GM19395 (cell line): ENCODE measurements at regions not wholly inside any gene's neighbourhood (a gene's known extent, or its start where the extent isn't known, plus 50 kb on each side); places are given as distances from the start of the nearest gene placed in this dataset.
A peak's percentile ranks its signal among the peaks of the same experiment; 100 is the strongest.
"Not testable (repeated sequence)": the region's sequence is repeated elsewhere in the genome, so short reads cannot be mapped to it uniquely, and the experiment has no call there.

ENCODE experiments used
- ATAC-seq: cut with Tn5 transposase; IDR thresholded peaks from one replicate; pipeline ENCODE4 v1.9.1; 2021; ENCODE audit warnings: mild to moderate bottlenecking, moderate library complexity; ENCODE audit not compliant: unreplicated experiment

DNA sequence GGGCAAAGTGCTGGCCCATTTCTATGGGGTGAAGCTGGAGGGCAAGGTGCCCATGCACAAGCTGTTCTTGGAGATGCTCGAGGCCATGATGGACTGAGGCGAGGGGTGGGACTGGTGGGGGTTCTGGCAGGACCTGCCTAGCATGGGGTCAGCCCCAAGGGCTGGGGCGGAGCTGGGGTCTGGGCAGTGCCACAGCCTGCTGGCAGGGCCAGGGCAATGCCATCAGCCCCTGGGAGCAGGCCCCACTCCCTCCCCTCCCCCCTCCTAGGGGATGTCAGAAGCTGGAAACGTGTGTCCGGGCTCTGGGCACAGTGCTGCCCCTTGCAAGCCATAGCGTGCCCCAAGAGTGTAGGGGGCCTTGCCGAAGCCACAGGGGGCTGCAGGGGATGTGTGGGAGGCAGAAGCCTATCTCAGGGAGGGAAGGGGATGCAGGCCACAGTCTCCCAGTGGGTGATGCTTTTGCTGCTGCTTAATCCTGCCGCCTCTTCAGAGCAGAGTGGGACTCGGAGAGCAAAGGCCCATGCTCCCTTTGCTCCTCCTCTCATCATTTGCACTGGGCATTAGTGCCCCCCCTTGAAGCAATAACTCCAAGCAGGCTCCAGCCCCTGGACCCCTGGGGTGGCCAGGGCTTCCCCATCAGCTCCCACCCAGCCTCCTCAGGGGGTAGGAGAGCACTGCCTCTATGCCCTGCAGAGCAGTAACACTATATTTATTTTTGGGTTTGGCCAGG is 85.2 kb downstream of the MRPL57 start:
- not testable (repeated sequence) for ATAC-seq

DNA sequence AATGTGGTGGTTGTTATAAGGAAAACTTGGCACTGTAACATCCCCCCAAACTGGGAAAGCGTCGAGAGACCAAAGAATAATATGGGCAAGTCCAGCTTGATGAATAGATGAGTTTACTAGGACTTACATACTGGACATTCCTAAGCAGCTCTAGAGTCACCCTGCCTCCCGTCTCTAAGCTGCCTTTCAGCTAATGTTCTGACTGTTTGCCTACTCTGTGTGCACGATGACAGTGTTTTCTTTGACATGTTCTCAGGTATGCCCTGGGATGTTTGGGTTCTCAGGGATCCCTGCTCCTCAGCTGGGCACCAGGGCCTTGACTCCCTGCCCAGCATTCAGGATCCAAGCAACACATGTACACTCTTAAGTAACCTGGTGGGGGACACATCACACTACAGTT is 87.5 kb downstream of the MRPL57 start:
- ATAC-seq: not testable (repeated sequence)

DNA sequence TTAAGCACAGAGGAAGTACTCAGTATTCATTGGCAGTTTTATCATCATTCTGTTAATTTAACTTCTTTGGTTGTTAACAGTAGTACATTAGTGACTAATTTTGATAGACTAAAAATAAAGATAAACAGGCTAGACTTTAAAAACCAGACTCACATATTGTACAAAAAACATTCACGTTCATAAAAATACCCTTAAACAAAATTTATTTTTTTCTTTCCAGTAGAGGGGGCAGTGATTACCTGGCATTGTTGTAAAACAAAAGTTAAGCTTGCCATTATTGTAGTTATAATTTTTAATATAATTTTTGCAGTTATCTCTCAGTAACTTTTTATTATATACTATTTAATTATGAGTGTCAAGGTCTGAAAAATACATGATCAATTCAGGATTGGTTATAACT is 92.0 kb downstream of the MRPL57 start:
- not testable (repeated sequence) for ATAC-seq

DNA sequence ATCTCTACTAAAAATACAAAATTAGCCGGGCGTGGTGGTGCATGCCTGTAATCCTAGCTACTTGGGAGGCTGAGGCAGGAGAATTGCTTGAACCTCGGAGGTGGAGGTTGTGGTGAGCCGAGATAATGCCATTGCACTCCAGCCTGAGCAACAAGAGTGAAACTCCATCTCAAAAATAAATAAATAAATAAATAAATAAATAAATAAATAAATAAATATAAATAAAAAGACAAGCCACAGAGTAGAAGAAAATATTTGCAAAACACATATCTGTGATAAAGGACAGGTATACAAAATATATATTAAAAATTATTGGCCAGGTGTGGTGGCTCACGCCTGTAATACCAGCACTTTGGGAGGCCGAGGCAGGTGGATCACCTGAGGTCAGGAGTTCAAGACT is 96.0 kb downstream of the MRPL57 start:
- ATAC-seq: not testable (repeated sequence)

DNA sequence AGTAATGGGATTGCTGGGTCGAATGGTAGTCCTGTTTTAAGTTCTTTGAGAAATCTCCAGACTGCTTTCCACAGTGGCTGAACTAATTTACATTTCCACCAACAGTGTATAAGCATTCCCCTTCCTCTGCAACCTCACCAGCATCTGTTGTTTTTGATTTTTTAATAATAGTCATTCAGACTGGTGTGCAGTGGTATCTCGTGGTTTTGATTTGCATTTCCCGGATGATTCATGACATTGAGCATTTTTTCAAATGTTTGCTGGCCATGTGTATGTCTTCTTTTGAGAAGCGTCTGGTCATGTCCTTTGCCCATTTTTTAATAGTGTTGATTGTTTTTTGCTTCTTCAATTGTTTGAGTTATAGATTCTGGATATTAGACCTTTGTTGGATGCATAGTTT is 98.0 kb downstream of the MRPL57 start:
- ATAC-seq: not testable (repeated sequence)

DNA sequence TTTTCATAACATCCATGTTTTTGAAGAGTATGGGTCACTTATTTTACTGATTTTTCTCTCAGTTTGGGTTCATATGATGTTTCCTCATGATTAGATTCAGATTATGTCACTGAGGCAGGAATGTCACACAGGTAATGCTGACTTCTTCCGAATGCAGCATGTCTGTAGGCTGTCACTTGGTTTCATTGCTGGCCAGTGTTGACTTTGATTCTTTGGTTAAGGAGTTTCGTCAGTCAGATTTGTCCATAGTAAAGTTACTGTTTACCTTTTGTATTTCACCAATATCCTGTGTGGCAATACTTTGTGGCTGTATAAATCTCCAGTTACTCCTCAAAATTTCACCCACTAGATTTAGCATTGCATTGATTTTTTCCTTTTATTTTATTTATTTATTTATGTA is 105.6 kb downstream of the MRPL57 start:
- ATAC-seq: no peak

DNA sequence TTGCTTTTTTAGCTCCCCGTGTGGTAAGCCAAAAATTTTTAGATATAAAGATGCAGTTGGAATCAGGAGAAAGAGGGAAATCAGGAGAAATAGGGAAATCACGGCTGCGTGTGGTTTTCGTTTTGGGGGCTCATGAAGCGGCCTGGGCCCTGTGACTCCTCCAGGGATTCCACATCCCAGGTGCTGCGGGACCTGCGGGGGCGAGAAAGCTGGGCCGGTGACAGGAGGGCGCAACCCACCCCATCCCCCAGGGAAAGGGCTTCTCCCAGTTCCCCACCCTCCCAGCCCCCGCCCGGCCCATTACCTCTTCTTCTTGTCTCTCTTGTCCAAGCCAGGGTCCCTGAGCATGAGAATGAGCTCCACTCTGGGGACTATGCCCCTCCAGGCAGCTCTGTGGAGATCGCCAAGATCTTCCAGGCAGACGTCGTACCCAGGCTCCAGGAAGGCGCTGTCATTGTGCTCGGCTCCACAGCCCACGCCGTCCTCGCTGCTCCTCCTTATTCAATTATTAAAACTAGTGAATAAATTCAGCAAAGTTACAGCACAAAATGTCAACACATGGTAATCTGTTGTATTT is 111.0 kb downstream of the MRPL57 start:
- no peak for ATAC-seq

DNA sequence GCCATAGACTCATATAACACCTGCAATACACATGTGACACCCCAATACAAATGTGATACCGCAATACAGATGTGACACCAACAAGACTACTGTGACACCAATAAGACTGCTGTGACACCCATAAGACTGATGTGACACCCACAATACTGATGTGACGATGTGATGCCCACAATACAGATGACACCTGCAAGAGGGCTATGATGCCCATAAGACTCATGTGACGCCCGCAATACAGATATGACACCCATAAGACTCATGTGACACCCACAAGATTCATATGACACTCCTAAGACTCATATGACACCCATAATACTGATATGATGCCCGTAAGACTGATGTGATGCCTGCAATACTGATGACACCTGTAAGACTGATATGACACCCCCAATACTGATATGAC is 113.0 kb downstream of the MRPL57 start:
- no peak for ATAC-seq

DNA sequence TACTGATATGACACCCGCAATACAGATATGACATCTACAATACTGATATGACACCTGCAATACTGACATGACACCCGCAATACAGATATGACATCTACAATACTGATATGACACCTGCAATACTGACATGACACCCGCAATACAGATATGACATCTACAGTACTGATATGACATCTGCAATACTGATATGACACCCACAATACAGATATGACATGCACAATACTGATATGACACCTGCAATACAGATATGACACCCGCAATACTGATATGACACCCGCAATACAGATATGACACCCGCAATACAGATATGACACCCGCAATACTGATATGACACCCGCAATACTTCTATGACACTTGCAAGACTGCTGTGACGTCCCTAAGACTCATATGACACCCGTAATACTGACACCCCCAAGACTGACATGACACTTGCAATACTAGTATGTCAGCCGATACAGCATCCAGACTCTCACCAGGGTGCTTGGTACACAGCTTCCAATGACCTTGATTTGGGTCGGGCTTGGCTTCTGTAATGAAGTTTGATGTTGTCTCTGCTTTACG is 114.1 kb downstream of the MRPL57 start:
- not testable (repeated sequence) for ATAC-seq

DNA sequence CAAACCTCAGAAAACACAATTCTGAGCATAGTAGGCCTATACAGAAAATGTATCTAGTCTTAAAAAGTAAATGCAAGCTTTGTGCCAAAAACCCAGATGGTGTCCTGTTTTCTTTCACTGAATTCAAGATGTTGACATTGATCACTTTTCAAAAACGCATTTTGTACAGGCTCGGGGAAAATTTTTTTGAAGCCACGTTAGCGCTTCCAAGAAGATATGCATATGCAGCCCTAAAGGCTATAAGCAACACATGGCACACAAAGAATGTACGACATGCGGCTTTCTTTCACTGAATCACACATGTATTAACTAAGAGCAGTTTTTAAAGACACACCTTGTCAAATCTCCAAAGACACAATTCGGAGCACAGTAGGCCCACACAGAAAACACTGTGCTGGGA is 115.4 kb downstream of the MRPL57 start:
- no peak for ATAC-seq

DNA sequence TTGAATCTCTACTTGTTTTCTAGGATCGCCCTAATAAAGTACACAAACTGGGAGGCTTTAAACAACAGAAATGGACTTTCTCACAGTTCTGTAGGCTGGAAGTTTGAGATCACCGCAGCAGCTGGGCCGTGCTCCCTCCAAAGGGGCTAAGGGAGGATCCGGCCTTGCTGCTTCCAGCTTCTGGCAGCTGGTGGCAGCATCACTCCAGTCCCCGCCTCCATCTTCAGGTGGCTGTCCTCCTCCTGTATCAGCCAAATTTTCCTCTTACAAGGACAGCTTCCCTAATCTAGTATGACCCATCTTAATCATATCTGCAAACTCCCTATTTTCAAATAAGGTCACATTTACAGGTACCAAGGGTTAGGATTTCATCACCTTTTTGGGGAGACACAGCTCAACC is 120.5 kb downstream of the MRPL57 start:
- ATAC-seq: peak; percentile 43

DNA sequence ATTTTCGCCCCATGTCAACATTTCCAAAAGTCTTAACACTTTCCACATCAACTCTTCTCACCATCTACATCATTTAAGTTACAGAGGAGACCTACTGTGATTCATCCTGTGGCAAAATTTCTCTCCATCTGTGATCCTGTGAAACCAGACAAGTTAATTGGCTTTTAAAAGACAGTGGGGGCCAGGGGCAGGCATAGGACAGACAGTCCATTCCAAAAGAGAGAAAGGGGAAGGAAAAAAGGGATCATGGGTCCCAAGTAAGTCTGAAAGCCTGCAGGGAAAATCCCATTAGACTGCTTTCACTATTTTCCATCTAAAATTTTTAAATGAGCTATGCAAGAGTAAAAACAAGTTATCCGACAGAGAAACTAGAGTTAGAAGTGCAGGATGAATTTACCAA is 121.0 kb downstream of the MRPL57 start:
- ATAC-seq: peak; percentile 9

DNA sequence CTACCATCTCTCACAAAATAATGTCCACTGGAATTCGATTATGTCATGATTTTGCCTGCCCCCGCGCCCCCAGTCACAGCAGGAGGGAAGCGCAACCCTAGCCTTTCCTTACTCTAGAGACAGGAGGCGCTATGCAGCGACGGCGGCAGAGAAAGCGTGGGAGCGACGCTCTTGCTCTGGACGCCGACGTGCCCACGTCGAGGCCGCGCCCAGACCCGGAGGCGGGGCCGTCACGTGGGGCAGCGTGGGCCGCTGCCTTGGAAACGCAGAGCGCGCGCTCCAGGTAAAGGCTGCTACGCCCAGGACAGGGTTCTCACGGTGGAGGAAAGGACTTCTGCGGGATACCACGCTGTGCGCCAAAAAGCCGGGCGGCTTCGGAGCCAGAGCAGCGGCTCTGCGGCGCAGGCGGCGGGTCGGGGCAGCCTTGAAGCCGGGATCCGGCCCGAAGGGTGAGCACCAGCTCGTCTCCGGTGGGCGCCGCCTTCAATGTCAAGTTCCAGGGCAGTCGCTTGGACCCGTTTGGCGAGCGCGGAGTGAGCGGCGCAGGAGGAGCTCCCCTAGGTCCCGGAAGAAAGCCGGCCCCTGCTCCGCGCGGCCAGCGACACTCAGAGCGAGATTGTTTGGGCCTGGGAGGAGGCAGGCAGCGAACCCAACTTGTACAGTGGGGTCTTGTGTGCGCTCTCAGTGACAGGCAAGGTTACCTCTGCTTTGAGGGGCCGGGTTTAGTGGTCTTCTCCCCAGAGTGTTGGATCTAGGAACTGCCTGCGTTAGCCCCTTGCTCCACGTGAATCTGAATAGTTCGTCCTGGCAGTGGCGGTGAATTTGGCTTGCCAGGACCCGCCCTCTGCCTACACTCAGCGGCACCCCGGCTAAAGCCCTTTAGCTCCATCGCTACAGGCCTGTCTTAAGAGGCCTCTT is 121.7 kb downstream of the MRPL57 start:
- peak; percentile 91 for ATAC-seq

DNA sequence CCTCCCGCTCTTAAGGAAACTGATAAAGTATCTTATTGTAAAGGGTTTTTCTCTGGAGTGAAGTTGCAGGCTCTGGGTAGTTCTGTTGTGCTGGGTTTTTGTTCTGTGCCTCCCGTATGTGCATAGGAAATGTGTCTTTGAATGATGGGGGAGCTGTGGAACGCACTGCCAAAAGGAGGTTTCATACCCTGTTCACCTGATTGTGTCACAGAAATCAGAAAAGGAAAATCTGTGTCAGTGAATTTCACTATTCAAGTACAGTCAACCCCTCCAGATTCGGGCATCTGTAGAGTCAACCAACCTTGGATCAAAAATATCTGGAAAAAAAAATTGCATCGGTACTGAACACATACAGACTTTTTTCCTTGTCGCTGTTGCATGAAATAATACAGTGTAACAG is 127.8 kb downstream of the MRPL57 start:
- no peak for ATAC-seq

DNA sequence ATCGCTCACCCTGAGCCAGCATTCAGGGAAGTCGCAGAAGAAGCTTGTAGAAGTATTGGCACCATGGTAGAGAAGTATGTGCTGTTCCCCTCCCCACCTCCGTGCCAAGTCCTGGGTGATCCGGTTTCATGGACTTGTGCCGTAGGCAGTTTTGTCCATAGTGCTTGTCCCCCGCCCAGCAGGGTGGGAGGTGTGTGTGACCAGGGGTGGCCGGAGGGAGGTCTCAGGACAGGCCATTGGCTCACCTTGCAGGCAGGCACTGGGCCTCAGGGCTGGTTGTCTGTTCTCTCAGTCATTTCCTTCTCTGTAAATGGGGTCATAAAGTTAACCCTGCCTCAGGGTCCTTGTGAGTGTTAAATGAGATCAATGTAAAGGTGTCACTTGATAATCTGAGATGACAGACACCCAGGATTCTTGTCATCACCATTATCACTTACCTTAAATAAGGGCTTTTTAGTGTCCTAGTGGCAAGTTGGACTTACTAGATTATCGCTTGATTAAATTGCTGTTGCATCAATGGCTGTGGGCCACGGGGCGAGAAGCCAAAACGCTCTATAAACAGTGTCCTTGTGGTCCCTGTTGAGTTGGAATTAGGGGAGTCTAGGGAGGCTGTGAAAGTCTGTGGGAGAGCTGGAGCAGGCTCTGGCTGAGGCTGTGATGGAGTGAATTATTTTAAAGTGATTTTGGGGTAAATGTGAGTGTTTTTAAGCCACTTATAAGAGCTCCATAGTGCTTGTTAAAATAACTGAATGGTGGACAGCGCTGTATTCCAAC is 130.0 kb downstream of the MRPL57 start:
- ATAC-seq: not testable (repeated sequence)

DNA sequence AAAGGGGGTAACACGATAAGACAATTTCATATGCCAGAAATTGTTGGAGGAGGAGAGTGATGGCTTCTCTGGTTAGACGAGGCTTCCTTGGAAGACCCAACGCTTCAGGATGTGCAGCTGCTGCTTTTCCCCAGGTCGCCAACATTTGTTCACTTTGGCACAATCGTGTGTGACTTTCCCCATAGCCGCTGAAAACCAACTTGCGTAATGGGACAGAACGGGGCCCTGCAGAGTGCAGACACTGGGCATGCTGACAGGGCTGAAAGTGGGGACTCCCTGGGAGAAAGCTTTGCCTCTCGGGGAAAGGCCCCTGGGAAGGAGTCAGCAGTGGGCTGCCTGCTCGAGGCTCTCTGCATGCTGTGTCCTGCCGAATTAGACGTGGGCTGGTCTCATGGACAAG is 130.7 kb downstream of the MRPL57 start:
- not testable (repeated sequence) for ATAC-seq

DNA sequence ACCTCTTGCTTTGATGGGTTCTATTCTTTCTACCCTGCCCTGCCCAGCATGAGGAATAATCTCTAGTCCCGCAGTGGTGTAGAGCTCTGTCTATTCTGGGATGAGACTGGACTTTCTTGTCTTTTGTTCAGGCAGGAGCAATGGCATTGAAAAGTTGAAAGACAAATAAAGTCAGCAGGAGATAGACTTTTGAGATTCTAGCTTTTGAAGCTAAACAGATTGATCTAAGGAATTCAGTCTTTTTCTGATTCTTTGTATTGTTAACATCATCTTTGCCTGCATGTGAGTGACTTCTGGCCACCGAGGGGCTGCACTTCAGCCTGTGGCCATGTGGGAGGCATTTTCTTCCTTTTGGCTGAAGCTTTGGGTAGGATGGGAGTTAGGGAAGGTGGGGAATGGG is 132.4 kb downstream of the MRPL57 start:
- no peak for ATAC-seq

DNA sequence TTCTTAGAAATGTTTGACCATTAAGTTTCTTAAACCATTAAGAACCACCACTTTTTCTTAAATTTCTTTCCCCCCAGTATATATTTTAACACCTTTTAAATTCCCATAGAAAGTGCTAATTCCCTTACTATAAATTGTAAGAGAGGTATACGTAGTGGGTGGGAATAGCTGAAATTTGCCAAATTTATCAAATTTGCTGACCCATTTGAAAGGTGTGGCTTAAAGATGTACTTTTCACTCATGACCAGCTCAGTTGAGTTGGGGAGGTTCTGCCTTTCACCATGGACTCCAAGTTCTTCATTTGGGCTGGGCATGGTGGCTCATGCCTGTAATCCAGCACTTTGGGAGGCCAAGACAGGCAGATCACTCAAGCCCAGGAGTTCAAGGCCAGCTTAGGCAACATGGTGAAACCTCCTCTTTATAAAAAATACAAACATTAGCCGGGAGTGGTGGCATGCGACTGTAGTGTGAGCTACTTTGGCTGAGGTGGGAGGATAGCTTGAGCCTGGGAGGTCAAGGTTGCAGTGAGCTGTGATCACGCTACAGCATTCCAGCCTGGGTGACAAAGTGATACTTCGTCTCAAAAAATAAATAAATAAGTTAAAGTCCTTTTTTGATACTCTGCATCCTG is 133.2 kb downstream of the MRPL57 start:
- no peak for ATAC-seq

DNA sequence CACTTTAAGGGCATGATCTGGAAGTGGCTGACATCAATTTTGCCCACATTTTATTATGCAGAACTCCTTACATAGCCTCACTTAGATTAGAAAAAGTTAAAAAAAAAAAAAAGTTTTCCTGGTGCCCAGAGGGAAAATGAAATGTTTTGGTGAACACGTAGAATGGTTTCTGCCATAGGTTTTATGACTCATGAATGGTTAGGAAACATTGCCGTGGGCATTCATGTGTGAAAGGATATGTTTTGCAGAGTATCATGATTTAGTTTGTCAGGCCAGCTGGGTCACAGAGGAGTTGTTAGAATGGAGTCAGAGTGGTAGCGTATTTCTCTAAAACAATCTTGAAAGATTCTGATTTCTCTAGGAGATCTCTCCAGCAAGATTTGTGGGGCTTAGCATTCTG is 133.8 kb downstream of the MRPL57 start:
- ATAC-seq: no peak

DNA sequence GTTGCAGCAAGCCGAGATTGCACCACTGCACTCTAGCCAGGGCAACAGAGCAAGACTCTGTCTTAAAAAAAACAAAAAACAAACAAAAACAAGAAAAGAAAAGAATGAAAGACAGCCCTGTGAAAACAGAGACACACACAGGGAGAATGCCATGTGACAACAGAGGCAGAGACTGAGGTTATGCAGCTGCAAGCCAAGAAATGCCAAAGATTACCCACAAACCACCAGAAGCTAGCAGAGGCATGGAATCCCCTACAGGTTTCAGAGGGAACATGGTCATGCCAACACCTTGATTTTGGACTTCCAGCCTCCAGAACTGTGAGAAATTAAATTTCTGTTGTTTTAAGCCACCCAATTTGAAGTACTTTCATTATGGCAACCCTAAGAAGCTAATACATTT is 138.5 kb downstream of the MRPL57 start:
- not testable (repeated sequence) for ATAC-seq
